ENCODE measurements at regions not wholly inside any gene's neighbourhood (a gene's known extent, or its start where the extent isn't known, plus 50 kb on each side); places are given as distances from the start of the nearest gene placed in this dataset.

- no peak overlapping the region for H3K27ac ChIP-seq (ENCODE audit: insufficient read depth, low read length, poor library complexity, severe bottlenecking)
- DNase-seq: no peak
- H3K4me1 ChIP-seq (ENCODE audit: control insufficient read depth, insufficient read depth, low read length, poor library complexity, severe bottlenecking): no peaks in the 10 kb centered on the region
- H3K9me3 ChIP-seq (ENCODE audit: control insufficient read depth, low read length): no peaks in the 10 kb centered on the region
- H3K27me3 ChIP-seq (replicated peaks; ENCODE audit: control insufficient read depth, insufficient read depth, low read length, poor library complexity, severe bottlenecking): no peaks in the 10 kb centered on the region
- no peaks in the 10 kb centered on the region for H3K36me3 ChIP-seq (ENCODE audit: control insufficient read depth, insufficient read depth, low read length)
- H3K4me3 ChIP-seq (ENCODE audit: insufficient read depth, low read depth, low read length, poor library complexity, severe bottlenecking): no peak overlapping the region
These were observed 100.6 kb downstream of the CETN3 start for GRCh38 chr5:90308787-90309585.

- no peaks in the 10 kb centered on the region for H3K27me3 ChIP-seq (replicated peaks; ENCODE audit: control insufficient read depth, insufficient read depth, low read length, poor library complexity, severe bottlenecking)
- no peaks in the 10 kb centered on the region for H3K36me3 ChIP-seq (ENCODE audit: control insufficient read depth, insufficient read depth, low read length)
- no peak overlapping the region for H3K27ac ChIP-seq (ENCODE audit: insufficient read depth, low read length, poor library complexity, severe bottlenecking)
- DNase-seq: no peak
- no peaks in the 10 kb centered on the region for H3K9me3 ChIP-seq (ENCODE audit: control insufficient read depth, low read length)
- H3K4me3 ChIP-seq (ENCODE audit: insufficient read depth, low read depth, low read length, poor library complexity, severe bottlenecking): no peak overlapping the region
- no peaks in the 10 kb centered on the region for H3K4me1 ChIP-seq (ENCODE audit: control insufficient read depth, insufficient read depth, low read length, poor library complexity, severe bottlenecking)
These were observed 101.8 kb downstream of the CETN3 start for GRCh38 chr5:90307782-90308181.

DNA sequence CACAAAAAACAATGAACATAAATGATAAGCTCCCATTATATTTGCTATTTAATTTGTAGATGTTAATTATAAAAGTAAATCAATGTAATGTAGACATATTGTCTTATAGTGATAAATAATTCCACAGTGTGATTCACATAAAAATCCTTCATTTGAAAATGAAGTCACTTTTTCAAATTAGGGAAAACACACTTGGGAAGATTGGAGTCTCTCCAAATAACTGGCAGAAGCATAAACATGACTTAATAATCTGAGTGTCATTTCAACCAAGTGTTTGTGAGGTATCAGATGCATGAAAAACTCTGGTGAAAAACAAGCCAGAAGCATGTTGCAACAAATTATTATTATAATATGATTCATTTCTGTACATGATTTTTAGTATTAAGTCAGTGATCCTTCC, 102.2 kb downstream of the CETN3 start:
- H3K27ac ChIP-seq (ENCODE audit: insufficient read depth, low read length, poor library complexity, severe bottlenecking): no peak overlapping the region
- no peak for DNase-seq
- no peaks in the 10 kb centered on the region for H3K9me3 ChIP-seq (ENCODE audit: control insufficient read depth, low read length)
- no peaks in the 10 kb centered on the region for H3K27me3 ChIP-seq (replicated peaks; ENCODE audit: control insufficient read depth, insufficient read depth, low read length, poor library complexity, severe bottlenecking)
- H3K4me1 ChIP-seq (ENCODE audit: control insufficient read depth, insufficient read depth, low read length, poor library complexity, severe bottlenecking): no peaks in the 10 kb centered on the region
- H3K4me3 ChIP-seq (ENCODE audit: insufficient read depth, low read depth, low read length, poor library complexity, severe bottlenecking): no peak overlapping the region
- no peaks in the 10 kb centered on the region for H3K36me3 ChIP-seq (ENCODE audit: control insufficient read depth, insufficient read depth, low read length)

GRCh38 chr5:90306613-90307012, 102.9 kb downstream of the CETN3 start:
- Histone ChIP-seq H3K27me3 (replicated peaks; ENCODE audit: control insufficient read depth, insufficient read depth, low read length, poor library complexity, severe bottlenecking) (no peaks in the 10 kb centered on the region), H3K4me3 (ENCODE audit: insufficient read depth, low read depth, low read length, poor library complexity, severe bottlenecking) (no peak overlapping the region), H3K9me3 (ENCODE audit: control insufficient read depth, low read length) (no peaks in the 10 kb centered on the region), H3K36me3 (ENCODE audit: control insufficient read depth, insufficient read depth, low read length) (no peaks in the 10 kb centered on the region), H3K27ac (ENCODE audit: insufficient read depth, low read length, poor library complexity, severe bottlenecking) (no peak overlapping the region), H3K4me1 (ENCODE audit: control insufficient read depth, insufficient read depth, low read length, poor library complexity, severe bottlenecking) (no peaks in the 10 kb centered on the region)
- no peak for DNase-seq

GRCh38 chr5:90305041-90305720, 104.4 kb downstream of the CETN3 start:
- no peak for DNase-seq
- no peak overlapping the region for H3K27ac ChIP-seq (ENCODE audit: insufficient read depth, low read length, poor library complexity, severe bottlenecking)
- H3K27me3 ChIP-seq (replicated peaks; ENCODE audit: control insufficient read depth, insufficient read depth, low read length, poor library complexity, severe bottlenecking): no peaks in the 10 kb centered on the region
- H3K4me1 ChIP-seq (ENCODE audit: control insufficient read depth, insufficient read depth, low read length, poor library complexity, severe bottlenecking): no peaks in the 10 kb centered on the region
- H3K4me3 ChIP-seq (ENCODE audit: insufficient read depth, low read depth, low read length, poor library complexity, severe bottlenecking): no peak overlapping the region
- H3K9me3 ChIP-seq (ENCODE audit: control insufficient read depth, low read length): no peaks in the 10 kb centered on the region
- H3K36me3 ChIP-seq (ENCODE audit: control insufficient read depth, insufficient read depth, low read length): no peaks in the 10 kb centered on the region

DNA sequence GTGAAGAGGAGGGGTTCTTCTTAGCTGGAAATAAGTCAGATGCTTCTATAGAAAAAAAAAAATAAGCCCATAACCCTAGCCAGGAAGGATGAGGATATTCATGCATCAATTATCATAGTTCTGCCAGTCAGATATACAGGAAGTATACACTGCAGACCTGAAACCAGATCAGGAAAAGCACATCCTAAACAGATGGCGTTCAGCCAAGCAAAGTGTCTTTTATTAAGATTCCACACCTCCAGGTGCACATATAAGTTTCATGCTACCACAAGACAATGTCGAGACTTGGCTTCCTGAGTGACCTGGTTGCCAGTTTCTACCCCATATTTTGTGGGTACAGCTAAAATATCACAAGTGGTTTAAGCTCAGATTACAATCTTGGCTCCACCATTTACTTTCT, 108.3 kb downstream of the CETN3 start:
- no peaks in the 10 kb centered on the region for H3K36me3 ChIP-seq (ENCODE audit: control insufficient read depth, insufficient read depth, low read length)
- no peak overlapping the region for H3K4me3 ChIP-seq (ENCODE audit: insufficient read depth, low read depth, low read length, poor library complexity, severe bottlenecking)
- H3K4me1 ChIP-seq (ENCODE audit: control insufficient read depth, insufficient read depth, low read length, poor library complexity, severe bottlenecking): no peaks in the 10 kb centered on the region
- H3K27me3 ChIP-seq (replicated peaks; ENCODE audit: control insufficient read depth, insufficient read depth, low read length, poor library complexity, severe bottlenecking): no peaks in the 10 kb centered on the region
- H3K9me3 ChIP-seq (ENCODE audit: control insufficient read depth, low read length): no peaks in the 10 kb centered on the region
- H3K27ac ChIP-seq (ENCODE audit: insufficient read depth, low read length, poor library complexity, severe bottlenecking): no peak overlapping the region
- DNase-seq: no peak

DNA sequence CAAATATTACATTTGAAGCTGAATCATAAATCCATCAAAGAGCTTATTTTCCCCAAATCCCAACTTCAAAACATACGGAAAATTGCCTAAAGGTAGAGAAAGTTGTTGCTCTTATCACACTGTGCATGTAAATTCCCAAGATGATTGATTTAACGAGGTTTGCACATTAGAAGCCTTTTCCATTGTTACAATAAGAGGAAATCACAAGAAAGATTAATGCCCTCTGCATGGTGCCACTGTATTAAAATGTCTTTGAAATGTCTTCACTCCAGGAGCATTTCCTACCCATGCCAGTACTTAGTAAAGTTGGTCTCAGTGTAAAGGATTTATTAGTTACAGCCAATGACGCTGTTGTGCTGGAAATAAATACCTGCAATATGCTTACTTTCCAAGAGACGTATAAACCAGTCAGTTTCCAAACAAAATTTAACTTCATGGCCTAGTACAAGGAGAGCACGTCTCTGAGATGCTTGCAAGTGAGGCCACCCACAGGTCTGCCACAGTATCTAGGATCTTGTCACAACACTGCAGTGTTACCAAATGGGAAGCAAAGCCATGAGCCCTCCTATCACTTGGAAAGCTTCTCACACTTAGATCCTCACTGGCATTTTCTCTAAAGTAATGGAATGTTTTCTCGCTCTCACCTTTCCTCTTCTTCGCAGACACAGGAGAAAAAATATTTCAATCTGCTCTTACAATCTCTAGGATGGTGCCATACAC, 112.4 kb downstream of the CETN3 start:
- Histone ChIP-seq H3K4me1 (ENCODE audit: control insufficient read depth, insufficient read depth, low read length, poor library complexity, severe bottlenecking) (no peaks in the 10 kb centered on the region), H3K36me3 (ENCODE audit: control insufficient read depth, insufficient read depth, low read length) (no peaks in the 10 kb centered on the region), H3K9me3 (ENCODE audit: control insufficient read depth, low read length) (no peaks in the 10 kb centered on the region), H3K27ac (ENCODE audit: insufficient read depth, low read length, poor library complexity, severe bottlenecking) (no peak overlapping the region), H3K4me3 (ENCODE audit: insufficient read depth, low read depth, low read length, poor library complexity, severe bottlenecking) (no peak overlapping the region), H3K27me3 (replicated peaks; ENCODE audit: control insufficient read depth, insufficient read depth, low read length, poor library complexity, severe bottlenecking) (no peaks in the 10 kb centered on the region)
- no peak for DNase-seq

DNA sequence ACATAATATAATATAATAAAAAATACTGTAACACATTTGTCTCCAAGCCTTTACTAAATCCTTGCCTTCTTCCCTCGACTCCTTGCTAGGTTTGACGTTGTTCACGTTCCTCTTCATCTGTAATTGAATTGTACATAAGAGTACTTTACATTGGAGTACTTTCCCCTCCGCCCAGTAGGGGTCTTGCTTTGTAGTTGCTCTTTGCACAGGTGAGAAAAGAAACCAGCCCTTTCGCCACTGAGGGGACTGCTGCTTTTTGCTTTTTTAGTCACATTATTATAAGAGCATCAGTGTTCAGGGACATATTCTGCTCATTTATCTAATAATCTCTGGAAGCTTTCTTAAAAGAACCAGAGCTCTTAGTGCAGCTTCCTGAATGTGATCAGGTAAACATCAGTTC, 115.0 kb downstream of the CETN3 start:
- DNase-seq: no peak
- H3K4me1 ChIP-seq (ENCODE audit: control insufficient read depth, insufficient read depth, low read length, poor library complexity, severe bottlenecking): no peaks in the 10 kb centered on the region
- H3K36me3 ChIP-seq (ENCODE audit: control insufficient read depth, insufficient read depth, low read length): no peaks in the 10 kb centered on the region
- H3K9me3 ChIP-seq (ENCODE audit: control insufficient read depth, low read length): no peaks in the 10 kb centered on the region
- H3K27me3 ChIP-seq (replicated peaks; ENCODE audit: control insufficient read depth, insufficient read depth, low read length, poor library complexity, severe bottlenecking): no peaks in the 10 kb centered on the region
- no peak overlapping the region for H3K27ac ChIP-seq (ENCODE audit: insufficient read depth, low read length, poor library complexity, severe bottlenecking)
- no peak overlapping the region for H3K4me3 ChIP-seq (ENCODE audit: insufficient read depth, low read depth, low read length, poor library complexity, severe bottlenecking)

- no peak overlapping the region for H3K4me3 ChIP-seq (ENCODE audit: insufficient read depth, low read depth, low read length, poor library complexity, severe bottlenecking)
- no peak for DNase-seq
- H3K9me3 ChIP-seq (ENCODE audit: control insufficient read depth, low read length): no peaks in the 10 kb centered on the region
- H3K27me3 ChIP-seq (replicated peaks; ENCODE audit: control insufficient read depth, insufficient read depth, low read length, poor library complexity, severe bottlenecking): no peaks in the 10 kb centered on the region
- H3K36me3 ChIP-seq (ENCODE audit: control insufficient read depth, insufficient read depth, low read length): no peaks in the 10 kb centered on the region
- no peak overlapping the region for H3K27ac ChIP-seq (ENCODE audit: insufficient read depth, low read length, poor library complexity, severe bottlenecking)
- H3K4me1 ChIP-seq (ENCODE audit: control insufficient read depth, insufficient read depth, low read length, poor library complexity, severe bottlenecking): no peaks in the 10 kb centered on the region
These were observed 115.6 kb downstream of the CETN3 start for GRCh38 chr5:90293931-90294330.

DNA sequence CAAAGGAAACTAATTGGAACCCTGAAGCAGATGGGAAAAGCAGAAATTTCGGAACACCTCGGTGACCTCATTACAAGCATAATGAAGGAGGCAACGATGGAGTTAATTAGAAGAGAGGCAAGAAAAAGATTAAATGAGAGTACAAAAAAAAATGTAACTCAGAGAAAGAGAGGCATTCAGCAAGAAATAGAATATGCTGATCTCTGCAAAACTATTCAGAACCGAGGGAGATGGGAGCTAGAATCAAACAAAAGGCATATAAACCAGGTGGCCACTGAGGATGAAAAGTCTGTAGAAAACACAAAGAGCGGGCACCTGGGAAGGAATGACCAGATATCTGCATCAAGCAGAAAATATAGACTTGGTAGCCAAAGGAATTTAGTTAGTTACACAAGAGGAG, 118.9 kb downstream of the CETN3 start:
- Histone ChIP-seq H3K4me3 (ENCODE audit: insufficient read depth, low read depth, low read length, poor library complexity, severe bottlenecking) (no peak overlapping the region), H3K4me1 (ENCODE audit: control insufficient read depth, insufficient read depth, low read length, poor library complexity, severe bottlenecking) (no peaks in the 10 kb centered on the region), H3K27ac (ENCODE audit: insufficient read depth, low read length, poor library complexity, severe bottlenecking) (no peak overlapping the region), H3K9me3 (ENCODE audit: control insufficient read depth, low read length) (no peaks in the 10 kb centered on the region), H3K36me3 (ENCODE audit: control insufficient read depth, insufficient read depth, low read length) (no peaks in the 10 kb centered on the region), H3K27me3 (replicated peaks; ENCODE audit: control insufficient read depth, insufficient read depth, low read length, poor library complexity, severe bottlenecking) (no peaks in the 10 kb centered on the region)
- DNase-seq: no peak

Measured in effector memory CD4-positive, alpha-beta T cell (primary cell).